ENCODE measurements at regions not wholly inside any gene's neighbourhood (a gene's known extent, or its start where the extent isn't known, plus 50 kb on each side); places are given as distances from the start of the nearest gene placed in this dataset.

DNA sequence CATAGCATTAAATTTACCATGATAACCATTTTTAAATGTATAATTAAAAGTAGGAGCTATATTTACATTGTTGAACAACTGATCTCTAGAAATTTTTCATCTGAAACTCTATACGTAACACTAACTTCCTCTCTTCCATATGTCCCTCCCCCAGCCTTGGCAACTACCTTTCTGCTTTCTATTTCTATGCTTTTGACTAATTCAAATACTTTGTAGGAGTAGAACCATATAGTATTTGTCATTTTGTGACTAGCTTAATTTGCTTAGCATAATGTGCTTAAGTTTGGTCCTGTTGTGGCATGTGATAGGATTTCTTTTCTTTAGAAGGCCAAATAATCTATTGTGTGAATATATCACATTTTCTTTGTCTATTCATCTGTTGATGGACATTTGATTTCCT, 225.3 kb upstream of the POT1 start:
- Histone ChIP-seq H3K9me3 (ENCODE audit: low read depth) (no peaks in the 10 kb centered on the region), H3K4me1 (ENCODE audit: insufficient read depth) (no peaks in the 10 kb centered on the region), H3K4me3 (no peak overlapping the region), H3K27ac (no peak overlapping the region), H4K20me1 (ENCODE audit: insufficient read depth, poor library complexity, severe bottlenecking) (no peaks in the 10 kb centered on the region), H3K36me3 (replicated peaks; ENCODE audit: insufficient read depth, low read depth) (no peaks in the 10 kb centered on the region), H3K27me3 (no peaks in the 10 kb centered on the region), H3K79me2 (no peaks in the 10 kb centered on the region), H3K9me2 (replicated peaks; ENCODE audit: insufficient read depth) (no peaks in the 10 kb centered on the region), H3K4me2 (no peak overlapping the region), H2AFZ (no peak overlapping the region)
- no peak for DNase-seq (ENCODE audit: low spot score)
- 94% methylated on average over 1 of the region's 1 CpG for WGBS (ENCODE audit: low lambda C conversion rate, missing lambda C conversion rate)
- TF ChIP-seq EZH2phosphoT487 (IDR thresholded peaks at IDR 0.05; ENCODE audit: low read depth, severe bottlenecking, unreplicated experiment) (no peak), EZH2 (IDR thresholded peaks at IDR 0.05; ENCODE audit: borderline replicate concordance) (no peak)
- TF ChIP-seq, protein P1, sequence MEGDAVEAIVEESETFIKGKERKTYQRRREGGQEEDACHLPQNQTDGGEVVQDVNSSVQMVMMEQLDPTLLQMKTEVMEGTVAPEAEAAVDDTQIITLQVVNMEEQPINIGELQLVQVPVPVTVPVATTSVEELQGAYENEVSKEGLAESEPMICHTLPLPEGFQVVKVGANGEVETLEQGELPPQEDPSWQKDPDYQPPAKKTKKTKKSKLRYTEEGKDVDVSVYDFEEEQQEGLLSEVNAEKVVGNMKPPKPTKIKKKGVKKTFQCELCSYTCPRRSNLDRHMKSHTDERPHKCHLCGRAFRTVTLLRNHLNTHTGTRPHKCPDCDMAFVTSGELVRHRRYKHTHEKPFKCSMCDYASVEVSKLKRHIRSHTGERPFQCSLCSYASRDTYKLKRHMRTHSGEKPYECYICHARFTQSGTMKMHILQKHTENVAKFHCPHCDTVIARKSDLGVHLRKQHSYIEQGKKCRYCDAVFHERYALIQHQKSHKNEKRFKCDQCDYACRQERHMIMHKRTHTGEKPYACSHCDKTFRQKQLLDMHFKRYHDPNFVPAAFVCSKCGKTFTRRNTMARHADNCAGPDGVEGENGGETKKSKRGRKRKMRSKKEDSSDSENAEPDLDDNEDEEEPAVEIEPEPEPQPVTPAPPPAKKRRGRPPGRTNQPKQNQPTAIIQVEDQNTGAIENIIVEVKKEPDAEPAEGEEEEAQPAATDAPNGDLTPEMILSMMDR (IDR thresholded peaks at IDR 0.05; ENCODE audit: poor library complexity) = no peak

DNA sequence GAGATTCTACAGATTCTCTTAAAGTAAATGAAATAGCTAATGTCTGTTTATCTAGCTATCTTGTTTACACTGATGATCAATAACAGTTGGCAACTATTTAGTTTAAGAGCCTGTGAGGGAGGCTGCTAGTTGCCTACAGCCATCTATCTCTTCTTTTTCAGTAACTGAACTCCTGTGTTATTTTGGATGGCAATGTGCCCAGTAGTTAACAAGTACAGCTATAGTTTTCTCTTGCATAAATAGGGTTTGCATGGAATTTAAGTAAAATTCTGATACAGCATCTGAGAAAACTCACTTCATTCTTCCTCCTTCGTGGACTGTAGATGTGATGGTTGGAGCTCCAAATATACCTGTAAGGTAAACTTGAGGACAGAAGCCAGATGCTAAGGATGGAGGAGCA, 219.5 kb upstream of the POT1 start:
- H3K9me2 ChIP-seq (replicated peaks; ENCODE audit: insufficient read depth) = no peaks in the 10 kb centered on the region
- 74% methylated on average over 1 of the region's 1 CpG for WGBS (ENCODE audit: low lambda C conversion rate, missing lambda C conversion rate)
- no peak overlapping the region for H2AFZ ChIP-seq
- TF ChIP-seq, protein P1 (IDR thresholded peaks at IDR 0.05; ENCODE audit: poor library complexity) = no peak
- TF ChIP-seq EZH2 (IDR thresholded peaks at IDR 0.05; ENCODE audit: borderline replicate concordance) (no peak), EZH2phosphoT487 (IDR thresholded peaks at IDR 0.05; ENCODE audit: low read depth, severe bottlenecking, unreplicated experiment) (no peak)
- no peaks in the 10 kb centered on the region for H4K20me1 ChIP-seq (ENCODE audit: insufficient read depth, poor library complexity, severe bottlenecking)
- no peaks in the 10 kb centered on the region for H3K9me3 ChIP-seq (ENCODE audit: low read depth)
- peaks cover 6% of the 10 kb centered on the region for H3K4me1 ChIP-seq (ENCODE audit: insufficient read depth)
- no peak overlapping the region for H3K4me3 ChIP-seq
- H3K27ac ChIP-seq = no peak overlapping the region
- H3K36me3 ChIP-seq (replicated peaks; ENCODE audit: insufficient read depth, low read depth) = no peaks in the 10 kb centered on the region
- H3K79me2 ChIP-seq = no peaks in the 10 kb centered on the region
- DNase-seq (ENCODE audit: low spot score) = no peak
- no peak overlapping the region for H3K4me2 ChIP-seq
- no peaks in the 10 kb centered on the region for H3K27me3 ChIP-seq

DNA sequence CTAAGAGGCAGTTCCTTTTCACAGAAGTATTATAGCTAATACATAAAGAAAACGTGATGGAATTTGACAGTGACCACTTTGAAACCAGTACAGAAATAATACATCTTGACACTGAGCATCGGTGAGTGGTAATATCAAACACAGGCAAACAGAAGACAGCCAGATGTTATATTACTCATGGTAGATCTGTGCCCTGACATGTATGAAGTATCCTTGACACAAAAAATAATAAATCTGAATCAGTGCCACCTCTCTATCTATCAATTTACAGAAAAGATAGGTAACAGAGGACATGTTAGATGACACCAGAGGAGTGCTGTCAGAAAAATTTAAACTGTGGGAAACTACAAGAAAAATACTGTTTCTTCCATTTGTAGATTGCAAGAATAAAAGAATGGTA, 217.4 kb upstream of the POT1 start:
- no peak for DNase-seq (ENCODE audit: low spot score)
- Histone ChIP-seq H3K27me3 (no peaks in the 10 kb centered on the region), H3K4me2 (no peak overlapping the region), H3K79me2 (no peaks in the 10 kb centered on the region), H2AFZ (no peak overlapping the region), H3K36me3 (replicated peaks; ENCODE audit: insufficient read depth, low read depth) (no peaks in the 10 kb centered on the region), H3K9me2 (replicated peaks; ENCODE audit: insufficient read depth) (no peaks in the 10 kb centered on the region), H3K4me1 (ENCODE audit: insufficient read depth) (peaks cover 6% of the 10 kb centered on the region), H4K20me1 (ENCODE audit: insufficient read depth, poor library complexity, severe bottlenecking) (no peaks in the 10 kb centered on the region), H3K9me3 (ENCODE audit: low read depth) (no peaks in the 10 kb centered on the region), H3K4me3 (no peak overlapping the region), H3K27ac (no peak overlapping the region)
- 56% methylated on average over 2 of the region's 2 CpGs for WGBS (ENCODE audit: low lambda C conversion rate, missing lambda C conversion rate)
- TF ChIP-seq EZH2phosphoT487 (IDR thresholded peaks at IDR 0.05; ENCODE audit: low read depth, severe bottlenecking, unreplicated experiment) (no peak), EZH2 (IDR thresholded peaks at IDR 0.05; ENCODE audit: borderline replicate concordance) (no peak)
- TF ChIP-seq, protein P1 (IDR thresholded peaks at IDR 0.05; ENCODE audit: poor library complexity) = no peak

Data from hepatocyte (in vitro differentiated cells).